IMR-90 (cell line): ENCODE measurements at regions not wholly inside any gene's neighbourhood (a gene's known extent, or its start where the extent isn't known, plus 50 kb on each side); places are given as distances from the start of the nearest gene placed in this dataset.
A peak's percentile ranks its signal among the peaks of the same experiment; 100 is the strongest.

Experiments used
- ATAC-seq: fragments of 200-7000 bp; cut with Tn5 transposase; 2 replicates; pipeline ENCODE4 v1.9.1; 2020; ENCODE audit warnings: low read depth, mild to moderate bottlenecking, moderate library complexity
- BruUV-seq: library from RNA; stranded (reverse); fragments of 400-500 nt; replicated peaks from 2 replicates; lab custom pipeline; 2021; lab: Mats Ljungman, UMichigan
- CTCF ChIA-PET: fragments of 300-600 bp; formaldehyde crosslinking; extraction: SDS; loops from one replicate; lab custom pipeline; 2021; ENCODE audit warnings: antibody characterized with exemption; lab: Yijun Ruan, JAX
- POLR2A ChIA-PET: fragments of 300-600 bp; sonication (Branson Sonifier 250); formaldehyde crosslinking; loops from one replicate; lab custom pipeline; 2022; ENCODE audit warnings: antibody characterized with exemption; ENCODE audit not compliant: unreplicated experiment; lab: Charles Lee
- DNase-seq: peaks from one replicate; pipeline ENCODE4 v3.0.0; 2013
- H2AFZ ChIP-seq: replicated peaks from 2 replicates; pipeline ENCODE3; 2013; ENCODE audit warnings: low read length, mild to moderate bottlenecking; ENCODE audit not compliant: poor library complexity
- H2AK5ac ChIP-seq: 2 replicates; pipeline ENCODE4 v1.6.1; 2013; ENCODE audit warnings: low read depth, low read length, inconsistent platforms
- H2AK9ac ChIP-seq: replicated peaks from 2 replicates; pipeline ENCODE3; 2013; ENCODE audit warnings: mild to moderate bottlenecking, low read depth, low read length, moderate library complexity; ENCODE audit not compliant: poor library complexity
- H2BK120ac ChIP-seq: 2 replicates; pipeline ENCODE4 v1.6.1; 2013; ENCODE audit warnings: low read depth, low read length, inconsistent platforms
- H2BK15ac ChIP-seq: 3 replicates; pipeline ENCODE4 v1.6.1; 2013; ENCODE audit warnings: low read depth, low read length, inconsistent platforms
- H2BK20ac ChIP-seq: 2 replicates; pipeline ENCODE4 v1.6.1; 2013; ENCODE audit warnings: low read depth, mild to moderate bottlenecking, inconsistent platforms, low read length, moderate library complexity
- H2BK5ac ChIP-seq: 2 replicates; pipeline ENCODE4 v1.6.1; 2013; ENCODE audit warnings: mild to moderate bottlenecking, low read depth, low read length, inconsistent platforms; ENCODE audit not compliant: poor library complexity, severe bottlenecking
- H3K14ac ChIP-seq: replicated peaks from 2 replicates; pipeline ENCODE4 v1.6.1; 2013; ENCODE audit warnings: low read depth, low read length, inconsistent platforms
- H3K18ac ChIP-seq: 2 replicates; pipeline ENCODE4 v1.6.1; 2013; ENCODE audit warnings: low read depth, low read length, control low read depth
- H3K23ac ChIP-seq: 2 replicates; pipeline ENCODE4 v1.6.1; 2013; ENCODE audit warnings: low read depth, low read length, inconsistent platforms
- H3K27ac ChIP-seq: 2 replicates; pipeline ENCODE4 v1.5.1; 2013; ENCODE audit warnings: mild to moderate bottlenecking, control low read depth, low read length; ENCODE audit not compliant: insufficient read depth
- H3K27me3 ChIP-seq: 2 replicates; pipeline ENCODE4 v1.6.1; 2013; ENCODE audit warnings: low read length; ENCODE audit not compliant: control insufficient read depth, insufficient read depth
- H3K36me3 ChIP-seq: 2 replicates; pipeline ENCODE4 v1.6.1; 2013; ENCODE audit warnings: low read length, mixed read lengths; ENCODE audit not compliant: control insufficient read depth, insufficient read depth
- H3K4ac ChIP-seq: 2 replicates; pipeline ENCODE4 v1.6.1; 2013; ENCODE audit warnings: low read depth, low read length, inconsistent platforms
- H3K4me1 ChIP-seq: 2 replicates; pipeline ENCODE4 v1.6.1; 2013; ENCODE audit warnings: low read length, mixed read lengths; ENCODE audit not compliant: control insufficient read depth, insufficient read depth
- H3K4me2 ChIP-seq: 2 replicates; pipeline ENCODE4 v1.6.1; 2013; ENCODE audit warnings: low read depth, mild to moderate bottlenecking, control low read depth, low read length, moderate library complexity
- H3K4me3 ChIP-seq: 2 replicates; pipeline ENCODE4 v1.5.1; 2013; ENCODE audit warnings: low read depth, mild to moderate bottlenecking, control low read depth, low read length, moderate library complexity; ENCODE audit not compliant: insufficient read depth
- H3K56ac ChIP-seq: 2 replicates; pipeline ENCODE4 v1.6.1; 2013; ENCODE audit warnings: low read length, inconsistent platforms; ENCODE audit not compliant: insufficient read depth; ENCODE audit errors: extremely low read depth
- H3K79me1 ChIP-seq, 2 experiments: 2 replicates each; pipeline ENCODE4 v1.6.1; 2013; ENCODE audit warnings: low read length in 2 of 2, inconsistent platforms in 1 of 2, low read depth in 1 of 2
- H3K9ac ChIP-seq: 2 replicates; pipeline ENCODE4 v1.6.1; 2013; ENCODE audit warnings: low read depth, low read length, control low read depth
- H3K9me1 ChIP-seq: 2 replicates; pipeline ENCODE4 v1.6.1; 2013; ENCODE audit warnings: low read length, inconsistent platforms; ENCODE audit not compliant: insufficient read depth
- H3K9me3 ChIP-seq: 2 replicates; pipeline ENCODE4 v1.6.1; 2013; ENCODE audit warnings: low read length; ENCODE audit not compliant: control insufficient read depth, insufficient read depth
- H4K20me1 ChIP-seq: 2 replicates; pipeline ENCODE4 v1.6.1; 2013; ENCODE audit warnings: low read length, inconsistent platforms; ENCODE audit not compliant: insufficient read depth
- H4K5ac ChIP-seq: 2 replicates; pipeline ENCODE4 v1.6.1; 2013; ENCODE audit warnings: mild to moderate bottlenecking, low read depth, low read length, control low read depth
- H4K8ac ChIP-seq, 2 experiments: 2 replicates each; pipeline ENCODE4 v1.6.1; 2013; ENCODE audit warnings: low read depth in 2 of 2, low read length in 2 of 2, control low read depth in 1 of 2, inconsistent platforms in 1 of 2
- H4K91ac ChIP-seq: 2 replicates; pipeline ENCODE4 v1.6.1; 2013; ENCODE audit warnings: low read depth, low read length, inconsistent platforms; ENCODE audit not compliant: insufficient read depth
- CEBPB ChIP-seq: IDR thresholded peaks from 2 replicates; pipeline ENCODE4 v1.6.1; 2012; ENCODE audit warnings: low read depth, low read length, improper control_type of control experiment
- NFE2L2 ChIP-seq: fragments of 150-350 bp; IDR thresholded peaks from 2 replicates; pipeline ENCODE4 v1.6.1; 2016; ENCODE audit warnings: low read depth, mild to moderate bottlenecking, low read length
- WGBS, 2 experiments: methylation state at CpG; one replicate each; pipeline versions ENCODE4 v1.1.5 to v1.1.7; 2013; ENCODE audit warnings: missing lambda C conversion rate in 2 of 2; ENCODE audit not compliant: insufficient read length in 1 of 2; ENCODE audit errors: extremely low coverage in 2 of 2; 5-methylcytosine and 5-hydroxymethylcytosine counted together
- dilution Hi-C: fragments of 300-500 bp; cut with HindIII; formaldehyde crosslinking; loops from one replicate; pipeline ENCODE4 v1.14.3; 2018; ENCODE audit warnings: low sequenced_read_pairs; ENCODE audit not compliant: unreplicated experiment
- in situ Hi-C: fragments of 300-500 bp; cut with MboI; formaldehyde crosslinking; loops from 3 replicates; pipeline ENCODE4 v1.14.3; 2019; ENCODE audit warnings: low sequenced_read_pairs, inconsistent platforms, mixed read lengths
- intact Hi-C: fragments of 100-400 bp; cut with micrococcal nuclease; formaldehyde crosslinking; loops from 2 replicates; pipeline ENCODE4 v1.10.0; 2022

DNA sequence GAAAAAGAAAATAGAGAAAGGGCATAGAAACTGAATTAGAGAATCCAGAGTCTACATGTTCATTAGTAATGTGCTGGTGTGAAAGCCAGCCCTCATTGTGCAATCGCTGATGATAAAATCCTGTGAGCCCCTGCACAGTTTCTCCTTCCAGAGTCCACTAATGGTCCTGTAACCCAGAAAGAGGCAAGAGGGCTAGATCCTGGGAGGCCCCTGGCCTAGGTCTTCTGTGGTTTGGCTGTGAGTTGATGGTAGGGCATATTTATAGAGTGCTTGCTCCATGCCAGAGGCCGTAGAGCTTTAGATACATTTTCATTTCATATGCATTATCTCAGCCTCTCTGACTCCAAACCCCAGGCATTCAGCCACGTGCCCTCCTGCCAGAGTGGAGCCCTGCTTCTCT is 94.9 kb upstream of the MTHFD1L start:
- H3K79me1 ChIP-seq = no peaks in the 10 kb centered on the region
- intact Hi-C loops (no loop called here), dilution Hi-C loops (no loop called here), in situ Hi-C loops (no loop called here)
- ChIA-PET CTCF (no interaction called here), POLR2A (no interaction called here)
- peak; percentile 21 for ATAC-seq
- no peak overlapping the region for H3K56ac ChIP-seq
- no peaks in the 10 kb centered on the region for H3K27me3 ChIP-seq
- H2AFZ ChIP-seq = no peak overlapping the region
- H3K27ac ChIP-seq = no peak overlapping the region
- no peak overlapping the region for H2AK9ac ChIP-seq
- no peak overlapping the region for H3K4ac ChIP-seq
- no peak overlapping the region for H2BK15ac ChIP-seq
- H3K9me3 ChIP-seq = no peaks in the 10 kb centered on the region
- no peak overlapping the region for H2BK20ac ChIP-seq
- no peaks in the 10 kb centered on the region; the same call in 1 of the 2 replicates for H3K9me1 ChIP-seq
- H2AK5ac ChIP-seq = no peak overlapping the region
- no peak overlapping the region for H3K23ac ChIP-seq
- 100% methylated on average over 1 of the region's 3 CpGs; no CpG with 5 or more reads in 1 of the 2 experiments for WGBS, 2 experiments
- no peak overlapping the region for H4K5ac ChIP-seq
- no peak overlapping the region for H3K18ac ChIP-seq
- H3K36me3 ChIP-seq = no peaks in the 10 kb centered on the region
- H3K4me2 ChIP-seq = no peak overlapping the region
- H3K4me3 ChIP-seq = no peak overlapping the region
- H4K91ac ChIP-seq = no peak overlapping the region
- H2BK120ac ChIP-seq = no peak overlapping the region
- H4K8ac ChIP-seq = no peak overlapping the region
- no TSS peak for BruUV-seq
- no peak overlapping the region for H3K14ac ChIP-seq
- DNase-seq = peak; percentile 11
- no peak overlapping the region for H3K9ac ChIP-seq
- TF ChIP-seq CEBPB (peak; percentile 64), NFE2L2 (no peak)
- no peaks in the 10 kb centered on the region for H4K20me1 ChIP-seq
- no peak overlapping the region for H2BK5ac ChIP-seq
- no peaks in the 10 kb centered on the region for H3K4me1 ChIP-seq
